H1 (cell line): ENCODE measurements at regions not wholly inside any gene's neighbourhood (a gene's known extent, or its start where the extent isn't known, plus 50 kb on each side); places are given as distances from the start of the nearest gene placed in this dataset.

Experiments used
- GTF2F1 ChIP-seq: IDR thresholded peaks from 2 replicates; pipeline ENCODE4 v1.6.1; 2012; ENCODE audit warnings: low read depth, low read length, improper control_type of control experiment, borderline replicate concordance
- JUND ChIP-seq: IDR thresholded peaks from 2 replicates; pipeline ENCODE4 v1.6.1; 2011; ENCODE audit warnings: mild to moderate bottlenecking, improper control_type of control experiment, low read length
- TF ChIP-seq, protein P1 (sequence below): fragments of 300-600 bp; sonication (generic); IDR thresholded peaks from 2 replicates; pipeline ENCODE4 v1.7.1; 2012; ENCODE audit warnings: low read length, moderate library complexity, mild to moderate bottlenecking, inconsistent platforms; ENCODE audit not compliant: insufficient replicate concordance
- TF ChIP-seq, protein P2 (sequence below): IDR thresholded peaks from 2 replicates; pipeline ENCODE4 v1.6.1; 2011; ENCODE audit warnings: low read length, improper control_type of control experiment
- TF ChIP-seq, protein P3 (sequence below), 3 experiments: IDR thresholded peaks; 1 replicate in 2 of 3; 2 replicates in 1 of 3; pipeline versions ENCODE4 v1.5.1 to v1.6.1; 2011; ENCODE audit warnings: low read length in 3 of 3, mild to moderate bottlenecking in 3 of 3, inconsistent platforms in 2 of 3, low read depth in 1 of 3, moderate library complexity in 1 of 3; ENCODE audit not compliant: insufficient read depth in 1 of 3; ENCODE audit errors: control extremely low read depth in 1 of 3
- TF ChIP-seq, protein P4 (sequence below): IDR thresholded peaks from 2 replicates; pipeline ENCODE4 v1.6.1; 2011; ENCODE audit warnings: low read depth, mild to moderate bottlenecking, low read length; ENCODE audit not compliant: insufficient read depth

DNA sequence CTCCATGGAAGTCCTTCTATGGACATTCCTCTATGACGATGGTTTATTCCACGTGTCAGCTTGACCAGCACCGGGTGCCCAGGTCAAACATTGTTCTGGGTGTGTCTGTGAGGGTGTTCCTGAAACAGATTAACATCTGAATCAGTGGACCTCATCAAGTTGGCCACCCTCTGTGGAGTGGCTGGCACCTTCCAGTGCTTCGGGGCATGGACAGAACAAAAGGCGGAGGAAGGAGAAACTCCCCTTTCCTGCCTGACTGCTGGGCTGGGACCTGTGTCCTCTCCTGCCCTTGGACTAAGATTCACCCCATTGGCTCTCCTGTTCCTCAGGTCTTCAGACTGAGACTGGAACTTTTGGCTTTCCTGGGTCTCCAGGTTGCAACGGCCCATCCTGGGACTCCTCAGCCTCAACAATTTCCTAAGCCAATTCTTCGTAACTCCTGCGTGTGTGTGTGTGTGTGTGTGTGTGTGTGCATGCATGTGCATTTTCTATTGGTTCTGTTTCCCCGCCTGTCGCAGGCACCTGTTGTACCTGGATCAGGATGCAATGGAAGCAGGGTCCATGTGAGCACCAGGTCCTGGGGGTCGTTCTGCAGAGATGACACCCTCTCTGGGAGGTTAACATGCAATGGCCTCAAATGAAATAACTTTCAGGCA is 357.2 kb upstream of the SALL3 start (continued):
- TF ChIP-seq, protein P1, sequence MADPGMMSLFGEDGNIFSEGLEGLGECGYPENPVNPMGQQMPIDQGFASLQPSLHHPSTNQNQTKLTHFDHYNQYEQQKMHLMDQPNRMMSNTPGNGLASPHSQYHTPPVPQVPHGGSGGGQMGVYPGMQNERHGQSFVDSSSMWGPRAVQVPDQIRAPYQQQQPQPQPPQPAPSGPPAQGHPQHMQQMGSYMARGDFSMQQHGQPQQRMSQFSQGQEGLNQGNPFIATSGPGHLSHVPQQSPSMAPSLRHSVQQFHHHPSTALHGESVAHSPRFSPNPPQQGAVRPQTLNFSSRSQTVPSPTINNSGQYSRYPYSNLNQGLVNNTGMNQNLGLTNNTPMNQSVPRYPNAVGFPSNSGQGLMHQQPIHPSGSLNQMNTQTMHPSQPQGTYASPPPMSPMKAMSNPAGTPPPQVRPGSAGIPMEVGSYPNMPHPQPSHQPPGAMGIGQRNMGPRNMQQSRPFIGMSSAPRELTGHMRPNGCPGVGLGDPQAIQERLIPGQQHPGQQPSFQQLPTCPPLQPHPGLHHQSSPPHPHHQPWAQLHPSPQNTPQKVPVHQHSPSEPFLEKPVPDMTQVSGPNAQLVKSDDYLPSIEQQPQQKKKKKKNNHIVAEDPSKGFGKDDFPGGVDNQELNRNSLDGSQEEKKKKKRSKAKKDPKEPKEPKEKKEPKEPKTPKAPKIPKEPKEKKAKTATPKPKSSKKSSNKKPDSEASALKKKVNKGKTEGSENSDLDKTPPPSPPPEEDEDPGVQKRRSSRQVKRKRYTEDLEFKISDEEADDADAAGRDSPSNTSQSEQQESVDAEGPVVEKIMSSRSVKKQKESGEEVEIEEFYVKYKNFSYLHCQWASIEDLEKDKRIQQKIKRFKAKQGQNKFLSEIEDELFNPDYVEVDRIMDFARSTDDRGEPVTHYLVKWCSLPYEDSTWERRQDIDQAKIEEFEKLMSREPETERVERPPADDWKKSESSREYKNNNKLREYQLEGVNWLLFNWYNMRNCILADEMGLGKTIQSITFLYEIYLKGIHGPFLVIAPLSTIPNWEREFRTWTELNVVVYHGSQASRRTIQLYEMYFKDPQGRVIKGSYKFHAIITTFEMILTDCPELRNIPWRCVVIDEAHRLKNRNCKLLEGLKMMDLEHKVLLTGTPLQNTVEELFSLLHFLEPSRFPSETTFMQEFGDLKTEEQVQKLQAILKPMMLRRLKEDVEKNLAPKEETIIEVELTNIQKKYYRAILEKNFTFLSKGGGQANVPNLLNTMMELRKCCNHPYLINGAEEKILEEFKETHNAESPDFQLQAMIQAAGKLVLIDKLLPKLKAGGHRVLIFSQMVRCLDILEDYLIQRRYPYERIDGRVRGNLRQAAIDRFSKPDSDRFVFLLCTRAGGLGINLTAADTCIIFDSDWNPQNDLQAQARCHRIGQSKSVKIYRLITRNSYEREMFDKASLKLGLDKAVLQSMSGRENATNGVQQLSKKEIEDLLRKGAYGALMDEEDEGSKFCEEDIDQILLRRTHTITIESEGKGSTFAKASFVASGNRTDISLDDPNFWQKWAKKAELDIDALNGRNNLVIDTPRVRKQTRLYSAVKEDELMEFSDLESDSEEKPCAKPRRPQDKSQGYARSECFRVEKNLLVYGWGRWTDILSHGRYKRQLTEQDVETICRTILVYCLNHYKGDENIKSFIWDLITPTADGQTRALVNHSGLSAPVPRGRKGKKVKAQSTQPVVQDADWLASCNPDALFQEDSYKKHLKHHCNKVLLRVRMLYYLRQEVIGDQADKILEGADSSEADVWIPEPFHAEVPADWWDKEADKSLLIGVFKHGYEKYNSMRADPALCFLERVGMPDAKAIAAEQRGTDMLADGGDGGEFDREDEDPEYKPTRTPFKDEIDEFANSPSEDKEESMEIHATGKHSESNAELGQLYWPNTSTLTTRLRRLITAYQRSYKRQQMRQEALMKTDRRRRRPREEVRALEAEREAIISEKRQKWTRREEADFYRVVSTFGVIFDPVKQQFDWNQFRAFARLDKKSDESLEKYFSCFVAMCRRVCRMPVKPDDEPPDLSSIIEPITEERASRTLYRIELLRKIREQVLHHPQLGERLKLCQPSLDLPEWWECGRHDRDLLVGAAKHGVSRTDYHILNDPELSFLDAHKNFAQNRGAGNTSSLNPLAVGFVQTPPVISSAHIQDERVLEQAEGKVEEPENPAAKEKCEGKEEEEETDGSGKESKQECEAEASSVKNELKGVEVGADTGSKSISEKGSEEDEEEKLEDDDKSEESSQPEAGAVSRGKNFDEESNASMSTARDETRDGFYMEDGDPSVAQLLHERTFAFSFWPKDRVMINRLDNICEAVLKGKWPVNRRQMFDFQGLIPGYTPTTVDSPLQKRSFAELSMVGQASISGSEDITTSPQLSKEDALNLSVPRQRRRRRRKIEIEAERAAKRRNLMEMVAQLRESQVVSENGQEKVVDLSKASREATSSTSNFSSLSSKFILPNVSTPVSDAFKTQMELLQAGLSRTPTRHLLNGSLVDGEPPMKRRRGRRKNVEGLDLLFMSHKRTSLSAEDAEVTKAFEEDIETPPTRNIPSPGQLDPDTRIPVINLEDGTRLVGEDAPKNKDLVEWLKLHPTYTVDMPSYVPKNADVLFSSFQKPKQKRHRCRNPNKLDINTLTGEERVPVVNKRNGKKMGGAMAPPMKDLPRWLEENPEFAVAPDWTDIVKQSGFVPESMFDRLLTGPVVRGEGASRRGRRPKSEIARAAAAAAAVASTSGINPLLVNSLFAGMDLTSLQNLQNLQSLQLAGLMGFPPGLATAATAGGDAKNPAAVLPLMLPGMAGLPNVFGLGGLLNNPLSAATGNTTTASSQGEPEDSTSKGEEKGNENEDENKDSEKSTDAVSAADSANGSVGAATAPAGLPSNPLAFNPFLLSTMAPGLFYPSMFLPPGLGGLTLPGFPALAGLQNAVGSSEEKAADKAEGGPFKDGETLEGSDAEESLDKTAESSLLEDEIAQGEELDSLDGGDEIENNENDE, result no peak
- TF ChIP-seq, protein P2, sequence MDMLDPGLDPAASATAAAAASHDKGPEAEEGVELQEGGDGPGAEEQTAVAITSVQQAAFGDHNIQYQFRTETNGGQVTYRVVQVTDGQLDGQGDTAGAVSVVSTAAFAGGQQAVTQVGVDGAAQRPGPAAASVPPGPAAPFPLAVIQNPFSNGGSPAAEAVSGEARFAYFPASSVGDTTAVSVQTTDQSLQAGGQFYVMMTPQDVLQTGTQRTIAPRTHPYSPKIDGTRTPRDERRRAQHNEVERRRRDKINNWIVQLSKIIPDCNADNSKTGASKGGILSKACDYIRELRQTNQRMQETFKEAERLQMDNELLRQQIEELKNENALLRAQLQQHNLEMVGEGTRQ, result no peak
- TF ChIP-seq, protein P3, sequence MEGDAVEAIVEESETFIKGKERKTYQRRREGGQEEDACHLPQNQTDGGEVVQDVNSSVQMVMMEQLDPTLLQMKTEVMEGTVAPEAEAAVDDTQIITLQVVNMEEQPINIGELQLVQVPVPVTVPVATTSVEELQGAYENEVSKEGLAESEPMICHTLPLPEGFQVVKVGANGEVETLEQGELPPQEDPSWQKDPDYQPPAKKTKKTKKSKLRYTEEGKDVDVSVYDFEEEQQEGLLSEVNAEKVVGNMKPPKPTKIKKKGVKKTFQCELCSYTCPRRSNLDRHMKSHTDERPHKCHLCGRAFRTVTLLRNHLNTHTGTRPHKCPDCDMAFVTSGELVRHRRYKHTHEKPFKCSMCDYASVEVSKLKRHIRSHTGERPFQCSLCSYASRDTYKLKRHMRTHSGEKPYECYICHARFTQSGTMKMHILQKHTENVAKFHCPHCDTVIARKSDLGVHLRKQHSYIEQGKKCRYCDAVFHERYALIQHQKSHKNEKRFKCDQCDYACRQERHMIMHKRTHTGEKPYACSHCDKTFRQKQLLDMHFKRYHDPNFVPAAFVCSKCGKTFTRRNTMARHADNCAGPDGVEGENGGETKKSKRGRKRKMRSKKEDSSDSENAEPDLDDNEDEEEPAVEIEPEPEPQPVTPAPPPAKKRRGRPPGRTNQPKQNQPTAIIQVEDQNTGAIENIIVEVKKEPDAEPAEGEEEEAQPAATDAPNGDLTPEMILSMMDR (IDR thresholded peaks at IDR 0.05; ENCODE audit: control extremely low read depth in 1 of 3, insufficient read depth in 1 of 3, low read depth in 1 of 3, low read length in 3 of 3), result no peak
- TF ChIP-seq JUND, result no peak
- no peak for TF ChIP-seq GTF2F1
- TF ChIP-seq, protein P4, sequence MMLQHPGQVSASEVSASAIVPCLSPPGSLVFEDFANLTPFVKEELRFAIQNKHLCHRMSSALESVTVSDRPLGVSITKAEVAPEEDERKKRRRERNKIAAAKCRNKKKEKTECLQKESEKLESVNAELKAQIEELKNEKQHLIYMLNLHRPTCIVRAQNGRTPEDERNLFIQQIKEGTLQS, result no peak
